ENCODE measurements at regions not wholly inside any gene's neighbourhood (a gene's known extent, or its start where the extent isn't known, plus 50 kb on each side); places are given as distances from the start of the nearest gene placed in this dataset.

- TF ChIP-seq CTCF (IDR thresholded peaks at IDR 0.05) = no peak
- TF ChIP-seq POLR2A (IDR thresholded peaks at IDR 0.05) = no peak
Measured at GRCh38 chr6:170050591-170051041, 240.3 kb downstream of the DLL1 start.
